ENCODE measurements at regions not wholly inside any gene's neighbourhood (a gene's known extent, or its start where the extent isn't known, plus 50 kb on each side); places are given as distances from the start of the nearest gene placed in this dataset.

GRCh38 chr7:114062810-114063209, 144.0 kb upstream of the PPP1R3A start:
- intact Hi-C loops (cut with DNase I) = no loop called here
- no peaks in the 10 kb centered on the region for H3K9me3 ChIP-seq
- DNase-seq (no peak), ATAC-seq (no peak)
- H3K4me3 ChIP-seq = no peak overlapping the region
- H3K4me1 ChIP-seq = no peaks in the 10 kb centered on the region
- WGBS, 2 donors = 75 to 76% methylated on average over 3 of the region's 3 CpGs
- TF ChIP-seq POLR2A (IDR thresholded peaks at IDR 0.05) = no peak
- TF ChIP-seq, protein P1, sequence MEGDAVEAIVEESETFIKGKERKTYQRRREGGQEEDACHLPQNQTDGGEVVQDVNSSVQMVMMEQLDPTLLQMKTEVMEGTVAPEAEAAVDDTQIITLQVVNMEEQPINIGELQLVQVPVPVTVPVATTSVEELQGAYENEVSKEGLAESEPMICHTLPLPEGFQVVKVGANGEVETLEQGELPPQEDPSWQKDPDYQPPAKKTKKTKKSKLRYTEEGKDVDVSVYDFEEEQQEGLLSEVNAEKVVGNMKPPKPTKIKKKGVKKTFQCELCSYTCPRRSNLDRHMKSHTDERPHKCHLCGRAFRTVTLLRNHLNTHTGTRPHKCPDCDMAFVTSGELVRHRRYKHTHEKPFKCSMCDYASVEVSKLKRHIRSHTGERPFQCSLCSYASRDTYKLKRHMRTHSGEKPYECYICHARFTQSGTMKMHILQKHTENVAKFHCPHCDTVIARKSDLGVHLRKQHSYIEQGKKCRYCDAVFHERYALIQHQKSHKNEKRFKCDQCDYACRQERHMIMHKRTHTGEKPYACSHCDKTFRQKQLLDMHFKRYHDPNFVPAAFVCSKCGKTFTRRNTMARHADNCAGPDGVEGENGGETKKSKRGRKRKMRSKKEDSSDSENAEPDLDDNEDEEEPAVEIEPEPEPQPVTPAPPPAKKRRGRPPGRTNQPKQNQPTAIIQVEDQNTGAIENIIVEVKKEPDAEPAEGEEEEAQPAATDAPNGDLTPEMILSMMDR (IDR thresholded peaks at IDR 0.05) = no peak
- no peaks in the 10 kb centered on the region for H3K36me3 ChIP-seq (replicated peaks in 1 of 2; ENCODE audit: insufficient read depth in 1 of 2, low read depth in 2 of 2)
- no peak overlapping the region for H3K27ac ChIP-seq
- H3K27me3 ChIP-seq = no peaks in the 10 kb centered on the region

GRCh38 chr7:114051871-114052331, 133.1 kb upstream of the PPP1R3A start:
- WGBS, 2 donors = 51 to 61% methylated on average over 2 of the region's 2 CpGs

DNA sequence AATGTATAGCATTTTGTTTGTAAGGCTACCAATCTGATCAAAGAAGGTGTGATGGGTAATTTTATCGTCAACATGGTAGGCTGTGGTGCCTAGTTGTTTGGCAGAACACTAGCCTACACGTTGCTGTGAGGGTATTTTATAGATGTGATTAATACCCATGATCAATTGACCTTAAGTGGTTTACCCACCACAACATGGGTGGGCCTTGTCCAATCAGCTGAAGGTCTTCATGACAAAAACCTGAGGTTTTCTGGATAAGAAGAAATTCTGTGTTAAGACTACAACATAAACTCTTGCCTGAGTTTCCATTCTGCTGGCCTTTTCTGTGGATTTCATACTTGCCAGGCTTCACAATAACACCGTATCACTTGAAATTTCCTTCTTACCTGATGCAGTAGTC, 131.8 kb upstream of the PPP1R3A start:
- no peaks in the 10 kb centered on the region for H3K27me3 ChIP-seq
- intact Hi-C loops (cut with DNase I) = no loop called here
- no peaks in the 10 kb centered on the region for H3K9me3 ChIP-seq
- TF ChIP-seq, protein P1 (IDR thresholded peaks at IDR 0.05) = no peak
- no peak for TF ChIP-seq POLR2A (IDR thresholded peaks at IDR 0.05)
- DNase-seq = no peak
- H3K27ac ChIP-seq = no peak overlapping the region
- no peaks in the 10 kb centered on the region for H3K36me3 ChIP-seq (replicated peaks in 1 of 2; ENCODE audit: insufficient read depth in 1 of 2, low read depth in 2 of 2)
- no peaks in the 10 kb centered on the region for H3K4me1 ChIP-seq
- no peak for ATAC-seq
- 72 to 76% methylated on average over 3 of the region's 3 CpGs for WGBS, 2 donors
- H3K4me3 ChIP-seq = no peak overlapping the region

More at GRCh38 chr7:114051871-114052331, 133.1 kb upstream of the PPP1R3A start:
- Histone ChIP-seq H3K4me1 (no peaks in the 10 kb centered on the region), H3K4me3 (no peak overlapping the region), H3K27me3 (no peaks in the 10 kb centered on the region), H3K36me3 (replicated peaks in 1 of 2; ENCODE audit: insufficient read depth in 1 of 2, low read depth in 2 of 2) (no peaks in the 10 kb centered on the region), H3K9me3 (no peaks in the 10 kb centered on the region), H3K27ac (no peak overlapping the region)
- TF ChIP-seq POLR2A (IDR thresholded peaks at IDR 0.05) = no peak
- TF ChIP-seq, protein P1 (IDR thresholded peaks at IDR 0.05) = no peak
- intact Hi-C loops (cut with DNase I) = no loop called here
- DNase-seq (no peak), ATAC-seq (no peak)

DNA sequence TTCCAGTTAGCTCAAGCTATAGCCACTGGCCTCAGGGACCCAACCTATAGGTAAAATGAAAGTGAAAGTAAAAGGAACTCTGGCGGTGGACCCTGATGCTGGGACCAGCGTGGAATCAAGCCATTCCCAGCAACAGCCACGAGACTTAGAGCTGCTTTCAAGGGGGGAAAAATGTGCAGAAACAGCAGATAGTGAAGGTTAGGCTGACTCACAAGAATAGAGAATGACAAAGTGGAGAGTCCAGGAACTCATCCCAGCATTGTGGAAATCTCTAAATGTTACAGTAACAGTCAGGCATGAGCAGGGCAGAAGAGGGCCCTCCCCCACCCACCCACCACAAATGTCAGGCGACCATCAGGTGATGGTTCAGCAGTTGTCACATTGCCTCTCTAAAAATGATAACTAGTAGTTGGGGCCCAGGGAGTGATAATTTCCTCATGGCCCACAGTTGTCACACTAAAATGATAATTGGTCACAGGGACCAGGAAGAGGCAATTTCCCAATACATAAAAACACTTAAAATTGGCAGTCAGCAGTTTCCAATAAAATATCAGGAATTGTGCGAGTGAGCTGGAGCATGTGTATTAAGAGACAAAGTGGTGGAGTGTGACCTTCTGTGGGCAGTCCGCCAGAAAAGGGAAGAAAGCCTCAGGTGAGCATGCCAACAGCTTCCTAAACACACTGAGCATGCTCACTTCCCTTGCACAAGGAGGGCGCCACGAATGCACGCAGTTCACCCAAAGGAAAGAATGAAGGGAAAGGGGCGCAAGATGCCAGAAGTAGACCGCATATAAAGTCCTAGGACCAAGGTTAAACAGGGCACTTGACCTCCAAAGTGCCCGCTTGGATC, 129.8 kb upstream of the PPP1R3A start:
- Histone ChIP-seq H3K4me1 (no peaks in the 10 kb centered on the region), H3K4me3 (no peak overlapping the region), H3K27ac (no peak overlapping the region), H3K9me3 (no peaks in the 10 kb centered on the region), H3K36me3 (replicated peaks in 1 of 2; ENCODE audit: insufficient read depth in 1 of 2, low read depth in 2 of 2) (no peaks in the 10 kb centered on the region), H3K27me3 (no peaks in the 10 kb centered on the region)
- 77 to 80% methylated on average over 12 of the region's 12 CpGs for WGBS, 2 donors
- peak in 1 of 4 donors; percentile 25 for DNase-seq
- intact Hi-C loops (cut with DNase I) = no loop called here
- peak; percentile 12 for ATAC-seq
- TF ChIP-seq, protein P1 (IDR thresholded peaks at IDR 0.05) = no peak
- no peak for TF ChIP-seq POLR2A (IDR thresholded peaks at IDR 0.05)

DNA sequence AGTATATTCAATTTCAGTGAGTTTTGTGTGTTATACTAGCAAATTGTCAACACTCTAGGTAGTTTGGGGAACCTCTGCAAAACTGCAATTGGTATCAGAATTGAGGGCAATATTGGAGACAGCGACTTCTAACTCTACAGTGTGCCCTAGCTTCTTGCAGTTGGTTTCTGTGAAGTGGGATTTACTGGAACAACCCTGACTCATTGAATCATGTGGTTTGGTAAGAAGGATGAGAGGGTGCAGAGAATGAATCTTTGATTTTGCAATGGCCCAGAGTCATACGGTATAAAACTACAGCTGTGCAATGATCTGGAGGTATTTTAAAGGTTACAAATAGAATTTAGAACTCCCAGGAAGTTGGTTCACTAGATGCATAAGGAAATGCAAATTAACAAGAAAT, 129.1 kb upstream of the PPP1R3A start:
- Histone ChIP-seq H3K36me3 (replicated peaks in 1 of 2; ENCODE audit: insufficient read depth in 1 of 2, low read depth in 2 of 2) (no peaks in the 10 kb centered on the region), H3K27ac (no peak overlapping the region), H3K27me3 (no peaks in the 10 kb centered on the region), H3K9me3 (no peaks in the 10 kb centered on the region), H3K4me1 (no peaks in the 10 kb centered on the region), H3K4me3 (no peak overlapping the region)
- TF ChIP-seq, protein P1 (IDR thresholded peaks at IDR 0.05) = no peak
- TF ChIP-seq POLR2A (IDR thresholded peaks at IDR 0.05) = no peak
- no peak for DNase-seq
- intact Hi-C loops (cut with DNase I) = no loop called here
- ATAC-seq = no peak
- 75 to 81% methylated on average over 2 of the region's 2 CpGs for whole genome bisulfite sequencing, 2 donors
